ENCODE measurements at regions not wholly inside any gene's neighbourhood (a gene's known extent, or its start where the extent isn't known, plus 50 kb on each side); places are given as distances from the start of the nearest gene placed in this dataset.

DNA sequence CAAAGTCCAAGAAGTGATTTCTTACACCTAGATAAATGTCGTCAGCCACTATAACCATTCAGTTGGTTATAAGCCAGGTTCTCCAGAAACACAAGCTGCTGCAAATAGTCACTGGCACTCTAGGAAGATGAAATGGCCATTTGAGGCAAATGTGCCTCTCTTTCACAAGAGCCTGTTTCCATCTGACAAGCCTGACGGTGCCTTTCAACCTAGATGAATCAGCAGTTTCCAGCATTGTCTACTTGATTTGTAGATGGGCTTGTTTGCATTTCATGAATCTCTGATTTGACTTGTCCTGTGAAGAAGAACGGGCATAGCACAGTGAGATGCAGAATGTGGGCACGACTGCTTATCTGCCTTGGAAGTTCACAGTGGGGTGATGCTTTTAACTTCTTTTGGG lies 327.2 kb downstream of the LMO7 start:
- Histone ChIP-seq H3K27ac (ENCODE audit: low read length) (no peak overlapping the region), H3K4me1 (ENCODE audit: control insufficient read depth, insufficient read depth, low read length) (no peaks in the 10 kb centered on the region), H3K27me3 (ENCODE audit: control insufficient read depth, insufficient read depth, low read length) (no peaks in the 10 kb centered on the region), H3K4me3 (ENCODE audit: low read depth in 2 of 2, low read length in 2 of 2) (no peak overlapping the region), H3K9me3 (ENCODE audit: control insufficient read depth, insufficient read depth, low read depth, low read length) (no peaks in the 10 kb centered on the region), H3K36me3 (ENCODE audit: control insufficient read depth, insufficient read depth, low read length) (no peaks in the 10 kb centered on the region)
- intact Hi-C loops (cut with micrococcal nuclease; ENCODE audit: unreplicated experiment) (no loop called here), in situ Hi-C loops (cut with HindIII; ENCODE audit: low pct_unique_long_range_greater_than_20kb, low sequenced_read_pairs) (no loop called here)
- no TSS peak for BruUV-seq (replicated peaks)
- no peak for ATAC-seq
- POLR2A ChIA-PET = no interaction called here
- DNase-seq (ENCODE audit: low read depth, low spot score) = no peak
- TF ChIP-seq, protein P1, sequence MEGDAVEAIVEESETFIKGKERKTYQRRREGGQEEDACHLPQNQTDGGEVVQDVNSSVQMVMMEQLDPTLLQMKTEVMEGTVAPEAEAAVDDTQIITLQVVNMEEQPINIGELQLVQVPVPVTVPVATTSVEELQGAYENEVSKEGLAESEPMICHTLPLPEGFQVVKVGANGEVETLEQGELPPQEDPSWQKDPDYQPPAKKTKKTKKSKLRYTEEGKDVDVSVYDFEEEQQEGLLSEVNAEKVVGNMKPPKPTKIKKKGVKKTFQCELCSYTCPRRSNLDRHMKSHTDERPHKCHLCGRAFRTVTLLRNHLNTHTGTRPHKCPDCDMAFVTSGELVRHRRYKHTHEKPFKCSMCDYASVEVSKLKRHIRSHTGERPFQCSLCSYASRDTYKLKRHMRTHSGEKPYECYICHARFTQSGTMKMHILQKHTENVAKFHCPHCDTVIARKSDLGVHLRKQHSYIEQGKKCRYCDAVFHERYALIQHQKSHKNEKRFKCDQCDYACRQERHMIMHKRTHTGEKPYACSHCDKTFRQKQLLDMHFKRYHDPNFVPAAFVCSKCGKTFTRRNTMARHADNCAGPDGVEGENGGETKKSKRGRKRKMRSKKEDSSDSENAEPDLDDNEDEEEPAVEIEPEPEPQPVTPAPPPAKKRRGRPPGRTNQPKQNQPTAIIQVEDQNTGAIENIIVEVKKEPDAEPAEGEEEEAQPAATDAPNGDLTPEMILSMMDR (IDR thresholded peaks at IDR 0.05) = no peak
- TF ChIP-seq TCF7L2 (IDR thresholded peaks at IDR 0.05; ENCODE audit: low read depth, low read length) (no peak), POLR2AphosphoS5 (IDR thresholded peaks at IDR 0.05; ENCODE audit: low read depth, low read length) (no peak)
- TF ChIP-seq, protein P2, sequence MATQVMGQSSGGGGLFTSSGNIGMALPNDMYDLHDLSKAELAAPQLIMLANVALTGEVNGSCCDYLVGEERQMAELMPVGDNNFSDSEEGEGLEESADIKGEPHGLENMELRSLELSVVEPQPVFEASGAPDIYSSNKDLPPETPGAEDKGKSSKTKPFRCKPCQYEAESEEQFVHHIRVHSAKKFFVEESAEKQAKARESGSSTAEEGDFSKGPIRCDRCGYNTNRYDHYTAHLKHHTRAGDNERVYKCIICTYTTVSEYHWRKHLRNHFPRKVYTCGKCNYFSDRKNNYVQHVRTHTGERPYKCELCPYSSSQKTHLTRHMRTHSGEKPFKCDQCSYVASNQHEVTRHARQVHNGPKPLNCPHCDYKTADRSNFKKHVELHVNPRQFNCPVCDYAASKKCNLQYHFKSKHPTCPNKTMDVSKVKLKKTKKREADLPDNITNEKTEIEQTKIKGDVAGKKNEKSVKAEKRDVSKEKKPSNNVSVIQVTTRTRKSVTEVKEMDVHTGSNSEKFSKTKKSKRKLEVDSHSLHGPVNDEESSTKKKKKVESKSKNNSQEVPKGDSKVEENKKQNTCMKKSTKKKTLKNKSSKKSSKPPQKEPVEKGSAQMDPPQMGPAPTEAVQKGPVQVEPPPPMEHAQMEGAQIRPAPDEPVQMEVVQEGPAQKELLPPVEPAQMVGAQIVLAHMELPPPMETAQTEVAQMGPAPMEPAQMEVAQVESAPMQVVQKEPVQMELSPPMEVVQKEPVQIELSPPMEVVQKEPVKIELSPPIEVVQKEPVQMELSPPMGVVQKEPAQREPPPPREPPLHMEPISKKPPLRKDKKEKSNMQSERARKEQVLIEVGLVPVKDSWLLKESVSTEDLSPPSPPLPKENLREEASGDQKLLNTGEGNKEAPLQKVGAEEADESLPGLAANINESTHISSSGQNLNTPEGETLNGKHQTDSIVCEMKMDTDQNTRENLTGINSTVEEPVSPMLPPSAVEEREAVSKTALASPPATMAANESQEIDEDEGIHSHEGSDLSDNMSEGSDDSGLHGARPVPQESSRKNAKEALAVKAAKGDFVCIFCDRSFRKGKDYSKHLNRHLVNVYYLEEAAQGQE (IDR thresholded peaks at IDR 0.05; ENCODE audit: insufficient read depth in 1 of 2, low read depth in 2 of 2, low read length in 1 of 2) = no peak
- CTCF ChIA-PET = no interaction called here

DNA sequence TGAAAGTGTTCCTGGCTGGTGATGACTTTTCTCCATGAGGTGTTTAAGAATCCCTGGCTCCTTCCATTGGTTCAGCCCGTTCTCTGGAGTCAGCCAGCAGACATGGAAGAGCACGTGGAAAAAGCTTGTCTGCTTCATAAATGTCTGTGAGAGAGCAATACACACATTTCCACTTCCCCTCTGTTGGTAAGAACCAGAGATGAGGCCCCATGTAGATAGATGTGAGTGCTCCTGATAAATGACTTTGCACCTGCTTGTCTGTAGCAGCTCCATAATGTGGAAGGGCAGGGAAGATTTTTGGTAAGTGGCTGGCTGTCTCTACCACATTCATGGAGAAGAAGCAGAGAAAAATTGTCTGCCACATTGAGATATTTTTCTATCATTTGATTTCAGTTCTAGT lies 325.8 kb downstream of the LMO7 start:
- no TSS peak for BruUV-seq (replicated peaks)
- no peaks in the 10 kb centered on the region for H3K27me3 ChIP-seq (ENCODE audit: control insufficient read depth, insufficient read depth, low read length)
- H3K9me3 ChIP-seq (ENCODE audit: control insufficient read depth, insufficient read depth, low read depth, low read length) = no peaks in the 10 kb centered on the region
- no peaks in the 10 kb centered on the region for H3K36me3 ChIP-seq (ENCODE audit: control insufficient read depth, insufficient read depth, low read length)
- ChIA-PET CTCF (no interaction called here), POLR2A (no interaction called here)
- no peaks in the 10 kb centered on the region for H3K4me1 ChIP-seq (ENCODE audit: control insufficient read depth, insufficient read depth, low read length)
- in situ Hi-C loops (cut with HindIII; ENCODE audit: low pct_unique_long_range_greater_than_20kb, low sequenced_read_pairs) (no loop called here), intact Hi-C loops (cut with micrococcal nuclease; ENCODE audit: unreplicated experiment) (no loop called here)
- DNase-seq (ENCODE audit: low read depth, low spot score) (no peak), ATAC-seq (no peak)
- no peak for TF ChIP-seq SIN3A (IDR thresholded peaks at IDR 0.05; ENCODE audit: borderline replicate concordance, insufficient read depth, low read depth, low read length)
- TF ChIP-seq, protein P1 (IDR thresholded peaks at IDR 0.05) = no peak
- no peak for TF ChIP-seq TCF7L2 (IDR thresholded peaks at IDR 0.05; ENCODE audit: low read depth, low read length)
- TF ChIP-seq POLR2AphosphoS5 (IDR thresholded peaks at IDR 0.05; ENCODE audit: low read depth, low read length) = no peak
- TF ChIP-seq, protein P2 (IDR thresholded peaks at IDR 0.05; ENCODE audit: insufficient read depth in 1 of 2, low read depth in 2 of 2, low read length in 1 of 2) = no peak
- H3K4me3 ChIP-seq (ENCODE audit: low read depth in 2 of 2, low read length in 2 of 2) = no peak overlapping the region
- no peak overlapping the region for H3K27ac ChIP-seq (ENCODE audit: low read length)

Data from Panc1 (cell line).